NK-92 treated with Interleukin-12 subunit alpha and Interleukin-12 subunit beta, amount 100 ng/mL, for 24 hours (cell line): ENCODE measurements at regions not wholly inside any gene's neighbourhood (a gene's known extent, or its start where the extent isn't known, plus 50 kb on each side); places are given as distances from the start of the nearest gene placed in this dataset.
"Not testable (repeated sequence)": the region's sequence is repeated elsewhere in the genome, so short reads cannot be mapped to it uniquely, and the experiment has no call there.

ENCODE experiments used
- DNase-seq: peaks from one replicate; lab custom pipeline; 2025; lab: John Stamatoyannopoulos, UW

DNA sequence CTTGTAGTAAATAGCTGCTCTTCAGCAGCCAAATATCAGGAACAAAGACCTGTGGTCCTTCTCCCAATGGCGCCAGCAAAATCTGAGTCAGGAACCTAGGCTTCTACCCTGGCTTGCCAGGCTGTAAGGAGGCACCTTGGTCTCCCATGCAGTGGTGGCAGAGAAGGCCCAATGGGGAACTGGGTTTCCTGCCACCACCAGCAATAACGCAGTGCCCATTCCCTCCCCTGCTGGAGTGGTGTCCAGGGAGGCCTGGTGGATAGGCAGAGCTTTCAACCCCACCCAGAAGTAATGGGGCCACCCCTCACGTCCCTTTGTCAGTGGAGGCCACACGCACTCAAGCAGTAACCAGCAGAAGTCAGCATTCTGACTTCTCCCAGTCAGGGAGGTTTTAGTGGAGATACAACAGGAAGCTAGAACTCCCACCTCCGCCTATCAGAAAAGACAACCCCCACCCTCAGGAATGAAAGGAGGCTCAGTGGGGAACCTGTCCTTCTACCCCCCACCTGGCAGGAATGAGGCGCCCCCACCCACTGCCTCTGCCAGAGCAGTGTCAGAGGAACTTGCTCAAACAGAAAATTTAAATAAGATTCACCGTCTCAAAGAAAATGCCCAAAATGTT is 132.4 kb downstream of the COPS8 start:
- DNase-seq, result no peak

- DNase-seq, result no peak
Observed at GRCh38 chr2:237218756-237219155, 133.1 kb downstream of the COPS8 start.

- DNase-seq, result no peak
Observed at GRCh38 chr2:237219826-237220225, 134.1 kb downstream of the COPS8 start.

DNA sequence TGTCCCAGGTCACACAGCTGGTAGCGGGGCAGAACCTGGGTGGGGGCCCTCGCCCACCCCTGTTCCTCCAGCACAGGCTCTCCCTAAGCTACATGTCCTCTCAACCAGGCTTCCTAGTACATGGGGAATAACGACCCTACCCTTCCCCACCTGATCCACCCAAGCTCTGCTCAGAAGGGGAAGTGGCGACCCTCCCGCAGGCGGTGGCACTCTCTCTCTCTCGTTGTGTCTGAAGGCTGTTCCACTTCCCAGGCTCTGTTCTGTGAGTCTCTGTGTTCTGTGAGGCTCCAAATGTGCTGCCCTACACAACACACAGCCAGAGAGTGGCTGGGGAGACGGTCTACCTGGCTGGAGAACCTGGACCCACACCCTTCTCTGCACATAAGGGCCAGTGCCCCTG is 135.8 kb downstream of the COPS8 start:
- DNase-seq, result no peak

- no peak for DNase-seq
Observed at GRCh38 chr2:237222178-237222577, 136.5 kb downstream of the COPS8 start.

GRCh38 chr2:237222601-237223041 is 136.9 kb downstream of the COPS8 start:
- no peak for DNase-seq

DNA sequence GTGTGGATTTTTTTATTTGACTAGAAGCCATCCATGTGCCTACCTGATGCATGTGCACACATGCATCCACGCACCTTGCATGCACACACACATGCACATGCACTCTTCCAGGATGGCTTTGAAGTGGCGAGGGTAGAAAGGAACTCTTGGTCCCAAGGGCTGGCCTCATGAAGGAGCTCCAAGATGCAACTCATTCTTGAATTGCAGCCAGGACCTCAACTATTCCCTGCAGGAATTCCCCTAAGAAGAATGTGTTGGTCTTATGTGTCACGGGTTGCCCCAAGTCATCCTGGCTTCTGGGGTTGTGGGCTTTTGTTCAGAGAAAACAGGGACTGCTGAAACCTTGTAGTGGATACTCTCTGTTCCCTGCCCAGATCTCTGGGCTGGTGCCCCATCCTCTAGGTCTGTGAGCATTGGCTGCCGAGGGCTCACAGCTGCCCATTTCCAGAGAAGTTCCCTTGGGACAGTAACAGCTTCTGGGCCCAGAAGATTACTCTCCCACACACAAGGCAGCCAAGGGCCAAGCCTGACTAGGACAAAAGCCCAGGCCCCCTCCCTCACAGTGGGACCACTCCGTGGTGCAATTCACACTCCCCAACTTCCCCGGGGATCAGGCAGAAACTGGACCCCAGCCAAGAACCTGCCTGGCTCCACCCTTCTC is 137.6 kb downstream of the COPS8 start:
- DNase-seq, result no peak

DNA sequence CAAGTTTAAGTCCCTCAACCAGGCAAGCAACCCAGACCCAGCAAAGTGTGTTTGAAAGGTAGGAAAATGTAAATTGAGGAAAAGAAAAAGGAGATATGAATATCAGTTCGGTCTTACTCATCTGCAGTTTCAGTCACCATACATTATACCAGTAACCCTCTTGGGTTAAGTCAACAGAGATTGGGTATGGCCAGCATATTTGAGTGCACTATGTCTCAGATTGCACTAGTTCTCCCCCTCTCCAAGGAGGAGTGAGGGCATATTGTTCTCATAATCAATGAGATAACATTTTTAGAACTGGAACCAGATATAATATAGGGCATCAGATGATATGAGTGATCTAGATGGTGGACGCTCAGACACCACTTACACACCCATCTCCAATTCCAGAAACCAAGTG is 141.5 kb downstream of the COPS8 start:
- no peak for DNase-seq

DNA sequence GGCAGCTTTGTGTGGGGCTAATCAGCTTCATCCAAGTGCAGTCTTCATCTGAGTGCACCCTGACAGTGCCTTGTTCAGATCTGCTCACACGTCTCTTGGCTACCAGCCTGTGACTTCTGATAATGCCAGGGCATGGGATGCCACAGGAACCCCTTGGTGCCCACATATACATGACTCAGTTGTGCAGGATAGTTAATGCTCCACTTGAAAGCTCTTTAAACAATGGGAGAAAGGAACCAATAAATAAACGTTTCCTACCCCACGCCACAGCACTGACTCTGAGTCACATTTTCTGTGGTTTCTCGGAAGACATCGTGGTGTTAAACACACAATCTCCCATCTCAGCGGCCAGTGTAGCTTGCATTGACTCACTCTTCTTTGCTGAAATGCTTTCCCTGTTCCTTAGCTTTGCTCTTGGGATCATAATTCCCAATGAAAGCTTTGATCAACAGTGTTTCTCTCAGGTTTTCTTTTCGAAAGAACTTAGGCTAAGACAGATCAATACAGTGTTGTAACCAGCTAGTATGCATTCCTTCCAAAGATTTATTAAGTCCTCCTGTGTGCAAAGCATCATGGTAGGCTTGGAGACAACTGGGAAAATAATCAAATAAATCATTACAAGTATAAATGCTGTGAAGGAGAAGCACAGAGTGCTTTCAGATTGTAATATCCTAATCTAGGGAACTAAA is 142.0 kb downstream of the COPS8 start:
- DNase-seq, result no peak

DNA sequence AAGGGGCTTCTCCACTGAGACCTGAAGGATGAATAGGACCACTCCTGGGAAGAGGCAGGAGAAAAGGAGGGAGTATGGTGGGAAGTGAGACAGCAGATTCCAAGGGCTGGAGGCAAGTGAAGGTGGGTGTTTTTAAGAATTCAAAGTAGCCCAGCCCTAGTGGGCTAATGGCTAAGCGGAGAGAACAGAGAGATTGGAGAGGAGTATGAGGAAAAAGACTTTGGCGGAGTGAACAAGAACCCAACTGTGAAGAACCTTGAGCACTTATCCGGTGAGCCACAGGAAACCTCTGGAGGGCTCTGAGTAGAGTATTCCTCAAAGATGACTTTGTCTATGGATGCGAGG is 142.6 kb downstream of the COPS8 start:
- DNase-seq, result no peak

DNA sequence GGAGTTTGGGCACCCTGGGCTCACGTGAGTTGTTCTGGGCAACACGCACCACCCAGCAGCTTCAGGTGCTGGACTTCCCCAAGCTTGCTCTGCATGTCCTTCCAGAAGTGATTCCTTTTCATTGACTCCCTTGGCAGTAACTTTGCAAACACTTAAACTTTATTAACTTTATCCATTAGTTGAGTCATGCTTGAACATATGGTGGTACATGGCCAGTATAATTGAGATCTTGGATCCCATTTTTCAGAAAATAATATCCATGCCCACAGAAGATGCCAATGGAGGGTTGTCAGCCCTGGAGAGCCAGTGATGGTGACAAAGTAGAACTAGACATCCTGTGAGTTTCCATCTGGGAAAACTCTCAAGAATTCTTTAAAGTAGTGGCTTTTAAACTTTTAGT is 144.2 kb downstream of the COPS8 start:
- DNase-seq, result no peak

DNA sequence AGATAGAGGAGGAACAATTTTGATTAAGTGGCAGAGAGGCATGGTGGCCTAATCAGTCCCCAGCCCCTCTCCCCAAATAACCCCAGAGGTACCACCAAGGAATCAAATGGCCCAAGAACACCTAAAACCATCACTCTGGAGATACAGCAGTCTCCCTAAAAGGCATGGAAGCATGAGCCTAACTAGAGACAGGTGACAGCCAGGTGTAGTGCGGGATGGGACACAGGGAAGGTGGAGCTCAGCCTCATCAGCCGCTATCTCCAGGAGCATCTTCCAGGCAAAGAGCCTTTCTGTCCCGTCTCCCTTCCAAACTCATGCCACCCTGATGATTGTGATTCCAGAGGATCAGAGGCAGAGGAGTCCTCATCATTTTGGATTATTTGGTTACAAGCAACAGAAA is 144.7 kb downstream of the COPS8 start:
- DNase-seq, result no peak

DNA sequence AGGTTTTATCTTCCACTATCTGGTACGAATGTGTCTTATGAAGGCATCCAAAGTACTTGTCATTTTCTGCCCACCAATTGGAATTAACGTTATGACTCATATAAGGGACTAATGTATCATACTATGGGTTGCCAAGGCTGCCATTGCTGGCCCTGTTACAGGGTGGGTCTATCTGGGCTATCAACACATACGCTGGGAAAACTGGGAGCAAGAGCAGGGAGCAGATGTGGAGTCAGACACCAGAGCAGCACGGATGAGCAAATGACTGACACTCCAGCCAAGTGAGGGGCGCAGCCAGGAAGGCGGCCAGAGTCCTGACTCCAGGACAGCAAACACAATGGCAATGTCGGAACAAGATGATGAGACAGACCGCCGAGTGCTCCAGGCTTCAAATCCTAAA is 145.9 kb downstream of the COPS8 start:
- no peak for DNase-seq

- DNase-seq, result no peak
Observed at GRCh38 chr2:237232166-237232565, 146.5 kb downstream of the COPS8 start.

- DNase-seq, result no peak
Observed at GRCh38 chr2:237234268-237234667, 148.6 kb downstream of the COPS8 start.

DNA sequence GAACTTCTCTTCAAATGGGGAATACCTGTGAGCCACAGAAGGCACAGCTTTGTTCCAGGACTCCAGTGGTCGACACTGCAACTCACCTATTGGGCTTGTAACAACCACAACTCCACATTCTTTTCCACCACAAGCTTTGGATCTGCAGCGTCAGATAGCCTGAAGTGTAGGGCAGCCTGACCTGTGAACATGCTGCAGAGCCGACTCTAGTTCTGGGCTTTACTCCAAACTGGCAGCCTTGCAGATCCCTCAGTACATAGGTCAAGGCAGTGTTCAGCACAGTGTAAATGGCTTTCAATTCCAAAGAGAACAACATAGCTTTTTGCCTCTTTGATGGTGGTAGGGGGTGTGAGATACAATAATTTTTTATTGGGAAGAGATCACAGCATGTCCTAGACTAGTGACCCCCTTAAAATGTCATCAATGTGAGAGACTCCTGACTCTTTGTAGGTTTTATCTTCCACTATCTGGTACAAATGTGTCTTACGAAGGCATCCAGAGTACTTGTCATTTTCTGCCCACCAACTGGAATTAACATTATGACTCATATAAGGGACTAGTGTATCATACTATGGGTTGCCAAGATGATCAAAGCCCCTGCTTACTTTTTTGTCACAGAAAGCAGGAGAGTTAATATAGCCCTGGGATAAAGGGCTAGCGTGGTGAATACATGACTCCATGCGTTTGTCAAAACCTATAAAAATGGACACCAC is 149.8 kb downstream of the COPS8 start:
- DNase-seq, result no peak

GRCh38 chr2:237236188-237236587 is 150.5 kb downstream of the COPS8 start:
- DNase-seq, result no peak

DNA sequence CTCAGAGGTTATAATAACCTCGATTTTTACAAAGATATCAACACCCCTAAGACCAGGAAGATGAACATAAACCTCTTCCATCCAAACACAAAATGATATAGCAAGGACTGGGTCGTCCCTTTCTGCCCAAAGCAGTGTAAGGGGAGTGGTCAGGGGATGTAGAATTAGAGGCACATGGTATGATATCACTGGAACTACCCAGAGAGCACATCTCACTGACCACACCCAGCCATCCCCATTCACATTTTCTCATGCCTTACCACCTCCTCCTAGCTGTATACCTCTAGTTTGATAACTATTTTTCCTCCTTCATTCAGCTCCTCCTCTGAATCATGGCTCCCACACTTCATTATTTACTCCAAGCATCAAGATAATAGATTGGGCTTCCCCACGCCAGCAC is 152.6 kb downstream of the COPS8 start:
- DNase-seq, result no peak

GRCh38 chr2:237240252-237240651 is 154.6 kb downstream of the COPS8 start:
- no peak for DNase-seq

DNA sequence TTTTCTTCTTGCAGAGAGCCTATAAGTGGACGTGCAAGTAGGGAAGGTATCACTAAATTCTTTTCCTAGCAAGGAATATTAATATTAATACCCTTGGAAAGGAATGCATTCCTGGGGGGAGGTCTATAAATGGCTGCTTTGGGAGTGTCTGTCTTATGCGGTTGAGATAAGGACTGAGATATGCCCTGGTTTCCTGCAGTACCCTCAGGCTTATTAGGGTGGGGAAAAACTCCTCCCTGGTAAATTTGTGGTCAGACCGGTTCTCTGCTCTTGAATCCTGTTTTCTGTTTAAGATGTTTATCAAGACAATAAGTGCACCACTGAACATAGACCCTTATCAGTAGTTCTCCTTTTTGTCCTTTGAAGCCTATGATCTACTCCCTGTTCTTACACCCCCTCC is 155.2 kb downstream of the COPS8 start:
- DNase-seq, result not testable (repeated sequence)

- DNase-seq, result no peak
Observed at GRCh38 chr2:237242091-237242536, 156.4 kb downstream of the COPS8 start.

DNA sequence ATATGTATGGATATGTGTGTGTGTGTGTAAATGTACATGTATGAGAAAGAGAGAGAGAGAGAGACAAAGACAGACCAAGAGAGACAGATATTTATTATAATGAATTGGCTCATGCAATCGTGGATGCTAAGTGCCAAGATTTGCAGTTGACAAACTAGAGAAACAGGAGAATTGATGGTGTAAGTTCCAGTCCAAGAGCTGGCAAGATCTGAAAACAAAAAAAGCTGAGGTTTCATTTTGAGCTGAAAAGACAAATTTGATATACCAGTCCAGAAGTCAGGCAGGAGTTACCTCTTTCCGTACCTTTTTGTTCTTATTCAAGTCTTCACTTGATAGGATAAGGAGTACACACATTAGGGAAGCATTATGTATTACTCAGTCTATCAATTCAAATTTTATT is 157.8 kb downstream of the COPS8 start:
- DNase-seq, result no peak

- no peak for DNase-seq
Observed at GRCh38 chr2:237244178-237244577, 158.5 kb downstream of the COPS8 start.
